GM13976 (cell line): ENCODE measurements at regions not wholly inside any gene's neighbourhood (a gene's known extent, or its start where the extent isn't known, plus 50 kb on each side); places are given as distances from the start of the nearest gene placed in this dataset.
A peak's percentile ranks its signal among the peaks of the same experiment; 100 is the strongest.

ENCODE experiments used
- DNase-seq: peaks from one replicate; pipeline ENCODE4 v3.0.0; 2012; ENCODE audit warnings: low spot score
- CTCF ChIP-seq: IDR thresholded peaks from 2 replicates; pipeline ENCODE4 v1.5.1; 2012; ENCODE audit warnings: borderline replicate concordance, mild to moderate bottlenecking; ENCODE audit not compliant: insufficient read depth; ENCODE audit errors: extremely low read depth, missing control alignments, control extremely low read depth
- in situ Hi-C: fragments of 300-500 bp; cut with MboI; formaldehyde crosslinking; loops from one replicate; pipeline ENCODE4 v1.12.0; 2022; ENCODE audit warnings: low sequenced_read_pairs, mixed read lengths, inconsistent platforms; ENCODE audit not compliant: unreplicated experiment

DNA sequence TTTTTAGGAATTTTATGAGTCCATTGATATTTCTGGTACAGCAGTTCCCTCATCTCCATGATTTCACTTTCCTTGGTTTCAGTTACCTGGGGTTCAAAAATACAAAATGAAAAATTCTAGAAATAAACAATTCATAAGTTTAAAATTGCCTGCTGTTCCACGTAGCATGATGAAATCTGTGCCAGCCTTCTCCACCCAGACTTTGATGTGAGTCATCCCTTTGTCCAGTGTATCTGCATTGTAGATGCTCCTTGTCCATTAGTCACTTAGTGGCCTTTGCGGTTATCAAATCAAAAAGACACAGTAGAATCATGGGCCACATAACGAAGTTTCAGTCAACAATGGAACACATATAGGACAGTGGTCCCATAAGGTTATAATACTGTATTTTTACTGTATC is 286.9 kb downstream of the PTEN start:
- DNase-seq, result no peak
- in situ Hi-C loops, result no loop called here
- TF ChIP-seq CTCF, result no peak

GRCh38 chr10:88152728-88153133 is 289.3 kb downstream of the PTEN start:
- no peak for TF ChIP-seq CTCF
- in situ Hi-C loops, result no loop called here
- peak; percentile 56 for DNase-seq

DNA sequence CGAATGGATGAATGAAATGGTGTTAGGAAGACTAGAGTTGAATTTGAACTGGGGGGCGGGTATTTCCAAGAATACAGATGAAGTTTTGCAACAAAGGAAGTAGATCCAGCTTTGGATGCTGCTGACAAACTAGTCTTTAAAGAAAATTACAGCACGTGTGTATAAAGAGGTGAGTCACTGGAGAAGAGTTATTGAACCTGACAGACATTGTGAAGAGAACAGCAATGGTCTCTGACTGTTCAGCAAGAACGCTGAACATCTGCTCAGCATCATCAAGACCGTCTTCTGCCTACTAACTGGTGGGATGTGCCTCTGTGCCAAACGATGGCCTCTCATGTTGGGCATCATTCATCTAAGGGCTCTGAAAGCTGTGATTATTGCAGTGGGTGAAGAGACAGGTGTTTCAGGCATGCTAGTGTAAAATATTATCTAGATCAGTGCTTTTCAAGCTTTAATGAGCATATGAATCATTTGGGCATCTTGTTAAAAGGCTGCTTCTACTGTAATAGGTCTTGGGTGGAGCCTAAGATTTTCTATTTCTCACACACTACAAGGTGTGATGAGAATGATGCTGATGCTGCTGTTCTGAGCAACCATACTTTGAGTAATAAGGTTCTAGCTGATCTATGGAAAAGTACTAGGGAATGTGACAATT is 291.3 kb downstream of the PTEN start:
- in situ Hi-C loops, result no loop called here
- DNase-seq, result no peak
- TF ChIP-seq CTCF, result no peak

DNA sequence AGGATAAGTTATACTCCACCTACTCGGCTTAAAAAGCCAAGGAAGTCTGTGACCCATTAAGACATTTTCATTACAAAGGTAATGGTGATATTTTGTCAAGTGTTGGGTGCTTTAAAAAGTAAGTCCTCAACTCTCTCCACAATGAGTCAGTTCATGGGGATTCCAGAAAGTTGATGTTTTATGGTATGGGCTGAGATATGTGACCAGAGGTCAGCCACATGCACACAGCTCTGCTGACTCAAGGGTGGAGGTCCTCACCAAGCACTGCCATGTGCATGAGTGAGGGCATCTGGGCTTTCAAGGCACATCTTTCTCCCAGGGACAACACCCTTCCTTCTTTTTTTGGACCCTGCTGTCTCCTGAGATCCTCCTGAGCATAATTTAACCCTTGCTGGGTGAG is 292.9 kb downstream of the PTEN start:
- TF ChIP-seq CTCF, result no peak
- no peak for DNase-seq
- in situ Hi-C loops, result no loop called here

DNA sequence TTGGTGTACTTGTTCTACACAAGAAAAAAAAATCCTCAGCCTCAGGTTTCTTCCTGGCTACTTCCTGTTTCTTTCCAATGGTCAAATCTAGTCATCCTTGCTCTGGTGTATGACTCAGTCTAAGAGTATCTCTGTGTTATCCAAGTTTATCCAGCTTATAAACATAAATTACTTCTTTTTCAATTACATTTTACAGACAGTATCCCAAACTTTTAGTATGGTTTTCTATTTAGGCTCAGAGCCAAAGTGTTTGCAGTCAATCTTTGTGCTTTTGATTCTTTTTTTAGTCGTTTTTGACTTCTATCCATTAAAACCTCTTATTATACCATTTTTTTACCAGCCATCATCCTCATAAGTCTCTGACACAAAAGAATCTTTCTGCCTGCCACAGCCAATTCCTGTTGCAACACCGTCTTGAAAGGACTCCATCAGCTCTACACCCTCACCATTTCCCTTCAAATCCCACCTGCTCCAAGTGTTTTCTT is 294.6 kb downstream of the PTEN start:
- DNase-seq, result no peak
- no peak for TF ChIP-seq CTCF
- in situ Hi-C loops, result no loop called here

- in situ Hi-C loops, result no loop called here
- no peak for TF ChIP-seq CTCF
- DNase-seq, result no peak
Measured at GRCh38 chr10:88158526-88159122, 295.2 kb downstream of the PTEN start.
